ENCODE measurements at regions not wholly inside any gene's neighbourhood (a gene's known extent, or its start where the extent isn't known, plus 50 kb on each side); places are given as distances from the start of the nearest gene placed in this dataset.

- ChIA-PET POLR2A (no interaction called here), CTCF (ENCODE audit: low intra/inter-chr PET ratio) (no interaction called here)
- WGBS (ENCODE audit: insufficient coverage, low coverage, missing lambda C conversion rate): 0% methylated on average over 2 of the region's 2 CpGs
- TF ChIP-seq SMARCC2 (IDR thresholded peaks at IDR 0.05; ENCODE audit: low read depth): no peak
- TF ChIP-seq MECOM (CRISPR knock-in tag; IDR thresholded peaks at IDR 0.05): no peak
- no peak for TF ChIP-seq EGR1 (conservative IDR thresholded peaks at IDR 0.05)
- no peak for TF ChIP-seq ASH1L (IDR thresholded peaks at IDR 0.05; ENCODE audit: borderline replicate concordance, low read depth, partially characterized antibody)
- TF ChIP-seq SNRNP70 (optimal IDR thresholded peaks at IDR 0.05; ENCODE audit: low read depth, low read length): no peak
- no peak for TF ChIP-seq MAZ (CRISPR knock-in tag; conservative IDR thresholded peaks at IDR 0.05 in 1 of 2, IDR thresholded peaks at IDR 0.05 in 1 of 2)
- no peak for TF ChIP-seq CTCF (IDR thresholded peaks at IDR 0.05 in 2 of 3, conservative IDR thresholded peaks at IDR 0.05 in 1 of 3; ENCODE audit: insufficient read depth in 2 of 3, low read depth in 1 of 3, low read length in 3 of 3)
- TF ChIP-seq NFATC3 (IDR thresholded peaks at IDR 0.05): no peak
- no peak for TF ChIP-seq ZNF780A (CRISPR knock-in tag; IDR thresholded peaks at IDR 0.05)
- no peak for TF ChIP-seq ID3 (CRISPR knock-in tag; IDR thresholded peaks at IDR 0.05)
- TF ChIP-seq ID3 (tag; IDR thresholded peaks at IDR 0.05): no peak
- TF ChIP-seq SMAD1 (IDR thresholded peaks at IDR 0.05; ENCODE audit: low read depth, low read length, partially characterized antibody): no peak
- TF ChIP-seq NCOA2 (IDR thresholded peaks at IDR 0.05; ENCODE audit: partially characterized antibody in 2 of 2): no peak
- no peak for TF ChIP-seq ZNF584 (CRISPR knock-in tag; IDR thresholded peaks at IDR 0.05; ENCODE audit: low read depth)
- TF ChIP-seq SP1 (CRISPR knock-in tag; IDR thresholded peaks at IDR 0.05): no peak
- H3K27me3 ChIP-seq (ENCODE audit: control insufficient read depth in 2 of 2, insufficient read depth in 2 of 2, low read length in 2 of 2): no peaks in the 10 kb centered on the region
- intact Hi-C loops (cut with micrococcal nuclease): no loop called here
- no peaks in the 10 kb centered on the region for H3K79me2 ChIP-seq (ENCODE audit: control insufficient read depth, insufficient read depth, low read length)
- no peaks in the 10 kb centered on the region for H3K36me3 ChIP-seq (ENCODE audit: control insufficient read depth, insufficient read depth, low read length)
- no peaks in the 10 kb centered on the region for H3K9me3 ChIP-seq (replicated peaks; ENCODE audit: control insufficient read depth, insufficient read depth, low read depth, low read length)
- H3K9ac ChIP-seq (ENCODE audit: insufficient read depth in 1 of 2, low read depth in 2 of 2, low read length in 2 of 2): no peak overlapping the region
- H4K20me1 ChIP-seq (replicated peaks; ENCODE audit: control insufficient read depth, insufficient read depth, low read length): no peaks in the 10 kb centered on the region
- BruUV-seq (replicated peaks): no TSS peak
- H3K4me2 ChIP-seq (ENCODE audit: insufficient read depth, low read length): no peak overlapping the region
- DNase-seq (ENCODE audit: extremely low read depth in 1 of 4, low spot score in 3 of 4): no peak
- H3K4me1 ChIP-seq (replicated peaks in 1 of 2; ENCODE audit: control insufficient read depth in 2 of 2, insufficient read depth in 2 of 2, low read length in 2 of 2): no peaks in the 10 kb centered on the region
- H2AFZ ChIP-seq (ENCODE audit: low read depth, low read length): no peak overlapping the region
- H3K9me1 ChIP-seq (ENCODE audit: control insufficient read depth, insufficient read depth, low read length): no peaks in the 10 kb centered on the region
- in situ Hi-C loops (cut with MboI): no loop called here
- no peak for ATAC-seq
- H3K27ac ChIP-seq (ENCODE audit: extremely low read depth, low read depth, low read length): no peak overlapping the region
- no peak overlapping the region for H3K4me3 ChIP-seq
- no peak for FAIRE-seq
These were observed 252.1 kb downstream of the LRATD1 start for GRCh38 chr2:14884651-14885050.

Data from K562 (cell line).